C4-2B (cell line): ENCODE measurements at regions not wholly inside any gene's neighbourhood (a gene's known extent, or its start where the extent isn't known, plus 50 kb on each side); places are given as distances from the start of the nearest gene placed in this dataset.

ENCODE experiments used
- CTCF ChIP-seq: fragments of 450-650 bp; conservative IDR thresholded peaks from 2 replicates; pipeline ENCODE4 v1.5.1; 2017; ENCODE audit warnings: mild to moderate bottlenecking
- ZFX ChIP-seq: fragments of 450-650 bp; IDR thresholded peaks from 2 replicates; pipeline ENCODE4 v1.6.1; 2017

GRCh38 chr13:99053636-99054233 is 75.9 kb upstream of the DOCK9 start:
- TF ChIP-seq CTCF (no peak), ZFX (no peak)
